GM12892 (cell line): ENCODE measurements at regions not wholly inside any gene's neighbourhood (a gene's known extent, or its start where the extent isn't known, plus 50 kb on each side); places are given as distances from the start of the nearest gene placed in this dataset.
"Not testable (repeated sequence)": the region's sequence is repeated elsewhere in the genome, so short reads cannot be mapped to it uniquely, and the experiment has no call there.

Source experiments
- POLR2A ChIP-seq: IDR thresholded peaks from 2 replicates; pipeline ENCODE4 v1.6.1; 2011; ENCODE audit warnings: low read depth, low read length, control low read depth
- TAF1 ChIP-seq: IDR thresholded peaks from 2 replicates; pipeline ENCODE4 v1.6.1; 2011; ENCODE audit warnings: low read depth, mild to moderate bottlenecking, control low read depth, low read length, borderline replicate concordance

DNA sequence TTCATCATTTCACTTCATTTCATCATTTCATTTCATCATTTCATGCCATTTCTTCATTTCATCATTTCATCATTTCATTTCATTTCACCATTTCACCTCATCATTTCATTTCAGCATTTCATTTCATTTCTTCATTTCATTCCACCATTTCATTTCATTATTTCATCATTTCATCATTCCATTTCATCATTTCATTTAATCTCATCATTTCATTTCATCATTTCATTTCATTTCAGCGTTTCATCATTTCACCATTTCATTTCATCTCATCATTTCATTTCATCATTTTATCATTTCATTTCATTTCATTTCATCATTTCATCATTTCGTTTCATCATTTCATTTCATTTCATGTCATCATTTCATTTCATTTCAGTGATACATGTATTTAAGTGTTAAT is 492.2 kb downstream of the ZNF33B start:
- TF ChIP-seq POLR2A, TAF1: not testable (repeated sequence)
